EL (cell line): ENCODE measurements at regions not wholly inside any gene's neighbourhood (a gene's known extent, or its start where the extent isn't known, plus 50 kb on each side); places are given as distances from the start of the nearest gene placed in this dataset.
"Not testable (repeated sequence)": the region's sequence is repeated elsewhere in the genome, so short reads cannot be mapped to it uniquely, and the experiment has no call there.

Source experiments
- DNase-seq: peaks from one replicate; pipeline ENCODE4 v3.0.0-alpha.2; 2016

DNA sequence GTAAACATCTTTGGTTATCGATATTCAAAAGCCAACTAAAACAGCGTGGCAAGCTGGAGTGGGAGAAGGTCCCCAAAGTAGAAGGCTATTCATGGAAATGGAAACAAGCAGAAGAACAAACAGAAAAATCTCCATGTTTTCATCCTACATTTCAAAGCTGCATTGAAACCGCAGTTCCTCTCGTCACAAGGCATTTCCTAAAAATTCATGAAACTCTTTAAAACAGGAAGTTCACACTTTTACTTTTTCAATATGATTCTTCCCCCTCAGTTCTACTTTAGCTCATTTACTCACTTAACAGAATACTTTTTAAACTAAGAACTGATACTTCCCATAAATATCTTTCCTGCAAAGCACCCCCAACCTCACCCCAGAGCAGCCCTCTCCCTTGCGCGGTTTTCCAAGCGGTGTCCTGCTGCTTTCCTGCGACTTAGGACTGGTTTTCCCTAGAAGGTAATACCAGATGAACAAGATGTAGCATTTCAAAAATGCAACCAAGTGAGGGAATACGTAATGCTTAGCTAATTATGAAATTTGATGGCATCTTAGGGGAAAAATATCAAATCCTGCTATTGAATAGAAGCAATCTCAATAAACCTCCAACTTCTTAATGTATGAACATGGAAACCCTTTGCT lies 228.3 kb upstream of the PKN2 start:
- no peak for DNase-seq

DNA sequence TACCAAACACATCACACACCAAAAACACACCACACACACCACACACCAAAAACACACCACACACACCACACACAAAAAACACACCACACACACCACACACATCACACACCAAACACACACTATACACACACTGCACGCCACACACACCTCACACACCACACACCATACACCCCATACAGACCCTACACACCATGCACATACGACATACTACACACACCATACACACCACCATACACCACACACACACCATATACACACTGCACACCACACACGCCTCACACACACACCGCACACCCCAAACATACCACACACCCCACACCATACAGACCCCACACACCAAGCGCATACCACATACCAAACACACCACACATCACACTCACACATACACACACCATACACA lies 226.9 kb upstream of the PKN2 start:
- DNase-seq, result no peak

DNA sequence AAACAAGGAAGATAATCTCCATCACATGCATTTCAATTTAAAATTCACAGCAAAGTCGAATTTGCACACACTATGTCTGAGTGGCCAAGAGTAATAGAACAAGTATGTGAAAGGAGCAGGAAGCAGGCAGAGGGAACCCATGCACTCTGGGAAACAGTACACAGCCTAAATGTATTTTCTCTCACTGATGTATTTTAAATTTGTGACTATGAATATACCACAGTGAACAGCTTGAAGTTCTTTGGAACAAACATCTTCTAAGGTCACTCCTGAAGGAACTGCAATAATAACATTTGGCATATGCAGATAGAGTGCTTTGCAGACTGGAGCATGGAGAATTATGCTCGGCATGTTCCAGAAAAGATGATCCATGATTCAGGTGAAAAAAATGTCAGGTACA lies 223.1 kb upstream of the PKN2 start:
- DNase-seq, result no peak

DNA sequence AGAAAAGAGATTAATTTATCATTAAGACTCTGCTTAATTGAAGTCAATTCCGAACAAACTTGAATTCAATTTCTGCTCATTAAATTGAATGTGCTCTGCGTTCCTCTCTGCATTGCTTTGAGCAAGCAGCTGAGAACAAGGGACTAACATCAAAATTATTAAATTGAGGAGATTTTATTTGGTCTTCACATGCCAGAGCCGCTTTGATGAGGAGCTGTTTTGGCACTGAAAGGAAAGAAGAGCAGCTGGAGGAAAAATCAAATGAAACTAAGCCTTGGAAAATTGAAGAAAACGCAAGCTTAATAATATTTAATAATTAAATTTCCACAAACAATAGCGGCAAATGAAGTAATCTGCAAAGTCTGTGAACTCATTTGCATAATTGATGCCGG lies 222.0 kb upstream of the PKN2 start:
- no peak for DNase-seq

GRCh38 chr1:88462488-88463261 lies 221.4 kb upstream of the PKN2 start:
- peak; percentile 32 for DNase-seq

GRCh38 chr1:88463401-88463985 lies 220.6 kb upstream of the PKN2 start:
- DNase-seq, result no peak

DNA sequence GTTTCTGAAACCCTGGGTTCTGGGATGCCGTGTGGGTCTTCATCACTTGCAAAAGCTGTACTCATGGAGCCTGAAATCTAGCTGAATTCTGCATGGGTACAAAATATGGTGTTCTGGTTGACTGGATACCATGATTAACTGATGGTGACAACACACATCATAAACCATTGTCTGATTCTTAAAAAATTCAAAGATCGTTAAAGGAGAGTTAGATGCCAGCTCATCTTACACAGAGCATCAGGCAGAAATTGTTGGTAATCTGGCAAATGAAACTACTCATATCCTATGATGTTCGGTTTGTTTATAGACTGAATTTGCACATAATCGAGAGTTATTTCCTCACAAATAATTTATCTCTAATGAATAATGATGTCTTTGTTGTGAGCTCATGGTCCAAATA lies 218.1 kb upstream of the PKN2 start:
- DNase-seq, result no peak

GRCh38 chr1:88466899-88467580 lies 217.0 kb upstream of the PKN2 start:
- no peak for DNase-seq

DNA sequence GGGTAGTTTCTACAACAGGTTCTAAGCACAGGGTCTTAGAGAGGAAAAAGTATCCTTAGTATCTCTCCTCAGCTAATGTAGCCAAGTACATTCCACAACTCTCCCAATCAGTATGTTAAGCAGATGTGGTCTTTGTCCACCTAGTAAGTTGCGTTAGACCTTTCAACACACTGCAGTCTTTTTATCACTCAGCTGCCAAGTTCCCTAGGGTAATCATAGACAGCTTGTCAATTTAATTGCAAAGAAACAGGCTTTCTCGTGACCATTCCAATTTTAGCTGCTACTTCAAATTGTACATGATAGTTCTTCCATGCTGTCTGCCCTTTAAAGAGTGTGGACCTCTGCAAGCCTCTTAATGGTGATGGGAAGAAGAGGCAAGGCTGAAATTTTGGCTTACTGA lies 211.8 kb upstream of the PKN2 start:
- no peak for DNase-seq

- DNase-seq, result no peak
Observed at GRCh38 chr1:88472714-88473113, 211.4 kb upstream of the PKN2 start.

- no peak for DNase-seq
Observed at GRCh38 chr1:88474555-88475304, 209.3 kb upstream of the PKN2 start.

GRCh38 chr1:88484881-88485280 lies 199.2 kb upstream of the PKN2 start:
- DNase-seq, result no peak

- DNase-seq, result peak; percentile 11
Observed at GRCh38 chr1:88488237-88488636, 195.8 kb upstream of the PKN2 start.

DNA sequence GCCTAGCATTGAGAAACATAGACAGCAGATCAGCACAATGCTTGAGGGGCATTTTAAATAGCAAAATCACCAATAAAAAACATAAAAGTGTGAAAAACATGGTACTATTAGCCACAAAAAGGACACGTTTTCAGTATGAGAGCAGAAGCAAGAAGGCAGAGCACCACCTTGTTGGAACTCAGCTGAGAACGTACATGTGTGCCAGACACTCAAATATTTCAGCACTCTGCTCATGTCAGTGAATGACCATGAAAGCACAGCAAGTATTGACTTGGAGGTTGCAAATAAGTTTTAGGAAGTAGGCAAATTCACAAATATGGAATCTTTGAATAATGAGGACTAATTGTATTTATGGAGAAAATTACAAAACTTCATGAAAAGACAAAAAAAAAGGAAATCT lies 193.4 kb upstream of the PKN2 start:
- DNase-seq, result no peak

DNA sequence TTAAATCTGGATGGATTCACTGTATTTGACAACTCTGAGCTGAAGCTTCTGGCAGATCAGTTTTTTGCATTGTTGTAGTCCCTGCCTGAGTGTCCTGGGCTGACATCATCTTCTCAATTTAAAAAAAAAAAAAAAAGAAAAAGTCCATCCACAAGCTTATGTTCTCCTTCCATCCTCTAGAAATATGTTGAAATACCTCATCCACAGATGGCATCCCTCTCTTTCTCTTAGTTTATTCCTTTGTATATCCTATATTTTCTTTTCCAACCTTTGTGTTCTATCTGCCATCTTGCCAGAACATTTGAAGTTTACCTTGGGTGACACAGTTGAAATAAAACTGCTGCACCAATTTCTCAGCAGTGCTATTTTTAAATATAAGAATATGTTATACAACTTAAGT lies 184.4 kb upstream of the PKN2 start:
- DNase-seq, result no peak

DNA sequence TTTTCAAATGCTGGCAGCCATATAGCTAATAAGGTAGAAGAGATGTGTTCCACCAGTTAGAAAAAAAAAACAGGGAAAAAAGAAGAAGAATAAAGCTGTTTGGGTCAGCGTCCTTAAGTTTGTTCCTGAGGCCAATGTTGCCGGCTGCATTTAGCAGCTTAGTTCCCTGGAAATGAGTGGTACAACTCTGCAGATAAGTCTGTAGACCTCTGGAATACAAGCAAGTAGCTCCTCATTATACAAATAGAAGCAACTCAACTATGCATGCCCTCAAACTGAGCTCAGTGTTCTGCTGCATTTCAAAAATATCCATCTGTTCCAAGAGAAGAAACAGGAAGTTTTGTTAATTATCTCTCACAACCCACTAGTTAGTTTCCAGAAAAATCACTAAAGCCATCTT lies 181.2 kb upstream of the PKN2 start:
- no peak for DNase-seq

- DNase-seq, result no peak
Observed at GRCh38 chr1:88503646-88504045, 180.4 kb upstream of the PKN2 start.

GRCh38 chr1:88504601-88505000 lies 179.5 kb upstream of the PKN2 start:
- no peak for DNase-seq

DNA sequence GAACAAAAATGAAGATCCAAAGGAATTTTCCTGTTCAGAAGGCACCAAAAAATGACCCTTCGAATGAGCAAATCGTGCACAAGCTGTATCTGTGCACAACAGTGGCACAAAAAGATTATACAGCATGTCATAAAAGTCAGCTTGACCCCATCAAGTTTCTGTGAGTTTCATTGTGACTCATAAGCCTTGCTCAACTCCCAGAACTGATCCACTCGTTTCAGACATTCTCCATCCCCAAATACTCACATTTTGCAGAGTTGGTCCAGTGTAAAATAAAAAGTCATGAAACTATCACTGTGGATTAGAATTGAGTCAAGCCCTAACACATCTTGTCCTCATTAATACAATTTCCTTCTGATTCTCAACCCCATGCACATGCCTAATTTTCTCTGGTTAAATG lies 174.7 kb upstream of the PKN2 start:
- DNase-seq, result peak; percentile 7

- DNase-seq, result no peak
Observed at GRCh38 chr1:88514544-88515060, 169.5 kb upstream of the PKN2 start.

DNA sequence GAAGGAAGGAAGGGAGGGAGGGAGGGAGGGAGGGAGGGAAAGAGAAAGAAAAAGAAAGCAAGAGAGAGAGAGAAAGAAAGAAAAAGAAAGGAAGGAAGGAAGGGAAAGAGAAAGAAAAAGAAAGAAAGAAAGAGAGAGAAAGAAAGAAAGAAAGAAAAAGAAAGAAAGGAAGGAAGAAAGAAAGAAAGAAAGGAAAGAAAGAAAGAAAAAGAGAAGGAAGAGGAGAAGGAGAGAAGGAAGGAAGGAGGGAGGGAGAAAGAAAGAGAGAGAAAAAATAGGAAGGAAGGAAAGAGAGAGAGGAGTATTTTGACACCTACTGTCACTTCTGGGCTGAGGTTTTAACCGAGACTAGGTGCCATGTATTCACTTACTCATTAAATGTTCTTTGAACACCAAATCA lies 166.6 kb upstream of the PKN2 start:
- not testable (repeated sequence) for DNase-seq

- DNase-seq, result peak; percentile 6
Observed at GRCh38 chr1:88519156-88519555, 164.9 kb upstream of the PKN2 start.
